22Rv1 (cell line): ENCODE measurements at regions not wholly inside any gene's neighbourhood (a gene's known extent, or its start where the extent isn't known, plus 50 kb on each side); places are given as distances from the start of the nearest gene placed in this dataset.

ENCODE experiments used
- CTCF ChIP-seq: fragments of 450-650 bp; IDR thresholded peaks from 2 replicates; pipeline ENCODE4 v1.5.1; 2017; ENCODE audit warnings: mild to moderate bottlenecking
- ZFX ChIP-seq: fragments of 450-650 bp; IDR thresholded peaks from 2 replicates; pipeline ENCODE4 v1.6.1; 2017; ENCODE audit warnings: antibody characterized with exemption, borderline replicate concordance

GRCh38 chr10:109769966-109770365 is 153.3 kb downstream of the XPNPEP1 start:
- no peak for TF ChIP-seq CTCF
- TF ChIP-seq ZFX: no peak
